HEK293T (cell line): ENCODE measurements at regions not wholly inside any gene's neighbourhood (a gene's known extent, or its start where the extent isn't known, plus 50 kb on each side); places are given as distances from the start of the nearest gene placed in this dataset.

Experiments used
- BHLHE40 ChIP-seq: fragments of 450-650 bp; IDR thresholded peaks from 2 replicates; pipeline ENCODE4 v1.6.1; 2016; ENCODE audit warnings: mild to moderate bottlenecking, moderate library complexity, borderline replicate concordance
- FOXA1 ChIP-seq: fragments of 450-650 bp; IDR thresholded peaks from 2 replicates; pipeline ENCODE4 v1.6.1; 2016; ENCODE audit warnings: mild to moderate bottlenecking
- NFRKB ChIP-seq: fragments of 450-650 bp; IDR thresholded peaks from 2 replicates; pipeline ENCODE4 v1.6.1; 2016; ENCODE audit warnings: mild to moderate bottlenecking, moderate library complexity
- SP1 ChIP-seq: fragments of 450-650 bp; IDR thresholded peaks from 2 replicates; pipeline ENCODE4 v1.6.1; 2017

- TF ChIP-seq FOXA1: no peak
- TF ChIP-seq NFRKB: no peak
- TF ChIP-seq BHLHE40: no peak
- no peak for TF ChIP-seq SP1
These were observed 704.8 kb upstream of the AADAT start for GRCh38 chr4:170794525-170794924.
